GM18519 (cell line): ENCODE measurements at regions not wholly inside any gene's neighbourhood (a gene's known extent, or its start where the extent isn't known, plus 50 kb on each side); places are given as distances from the start of the nearest gene placed in this dataset.
"Not testable (repeated sequence)": the region's sequence is repeated elsewhere in the genome, so short reads cannot be mapped to it uniquely, and the experiment has no call there.

ENCODE experiments used
- ATAC-seq: cut with Tn5 transposase; IDR thresholded peaks from one replicate; pipeline ENCODE4 v1.9.1; 2021; ENCODE audit warnings: mild to moderate bottlenecking, moderate library complexity; ENCODE audit not compliant: unreplicated experiment, low FRiP score

DNA sequence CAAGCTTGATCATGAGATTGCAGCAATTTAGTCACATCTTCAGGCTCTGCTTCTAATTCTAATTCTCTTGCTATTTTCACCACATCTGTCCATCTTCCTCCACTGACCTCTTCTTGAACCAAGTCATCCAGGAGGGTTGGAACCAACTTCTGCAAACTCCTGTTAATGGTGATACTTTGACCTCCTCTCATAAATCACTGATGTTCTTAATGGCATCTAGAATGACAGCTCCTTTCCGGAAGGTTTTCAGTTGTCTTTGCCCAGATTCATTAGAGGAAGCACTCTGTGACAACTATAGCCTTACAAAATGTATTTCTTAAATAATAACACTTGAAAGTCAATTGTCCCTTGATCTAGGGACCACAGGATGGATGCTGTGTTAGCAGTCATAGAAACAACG is 136.2 kb downstream of the IGLL1 start:
- ATAC-seq = not testable (repeated sequence)

- ATAC-seq = not testable (repeated sequence)
These were observed 140.5 kb downstream of the IGLL1 start for GRCh38 chr22:23439581-23439980.

- no peak for ATAC-seq
These were observed 141.9 kb downstream of the IGLL1 start for GRCh38 chr22:23438216-23438615.

DNA sequence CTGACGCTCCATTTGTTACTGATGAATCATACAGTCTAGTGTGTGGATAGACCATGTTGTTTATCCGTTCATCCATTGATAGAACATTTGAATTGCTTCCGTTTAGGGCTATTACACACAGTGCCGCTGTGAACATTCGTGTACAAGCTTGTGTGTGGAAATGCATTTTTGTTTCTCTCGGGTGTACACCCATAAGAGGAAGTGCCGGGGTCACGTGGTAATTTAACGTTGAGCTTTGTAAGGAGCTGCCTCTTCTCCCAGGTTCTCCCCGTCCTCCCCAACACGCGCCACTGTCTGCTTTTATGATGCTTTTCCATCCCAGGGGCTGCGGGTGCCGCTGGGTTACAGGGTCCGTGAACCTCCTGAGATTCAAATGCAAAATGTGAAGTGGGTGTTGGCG is 142.3 kb downstream of the IGLL1 start:
- ATAC-seq = no peak

- ATAC-seq = not testable (repeated sequence)
These were observed 143.0 kb downstream of the IGLL1 start for GRCh38 chr22:23437107-23437395.

GRCh38 chr22:23436354-23437106 is 143.6 kb downstream of the IGLL1 start:
- ATAC-seq = not testable (repeated sequence)

DNA sequence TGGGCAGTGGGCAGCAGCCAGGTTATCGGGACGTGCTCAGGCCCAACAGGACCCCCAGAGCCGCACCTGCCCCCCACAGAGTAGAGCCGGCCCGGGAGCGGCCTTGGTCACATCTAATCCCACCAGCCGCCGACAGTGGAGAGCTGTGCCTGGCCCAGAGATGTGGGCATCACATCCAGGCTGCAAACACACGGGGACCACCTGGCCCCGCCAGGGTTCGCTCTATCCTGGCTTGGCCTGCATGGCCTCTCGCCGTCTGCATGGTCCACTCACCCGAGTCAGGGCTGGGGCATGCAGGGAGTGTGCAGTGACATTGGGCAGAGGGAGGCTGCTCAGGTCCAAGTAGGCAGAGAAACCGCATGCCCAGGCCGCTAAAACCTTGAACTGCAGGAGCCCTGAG is 144.9 kb downstream of the IGLL1 start:
- not testable (repeated sequence) for ATAC-seq

GRCh38 chr22:23434198-23434830 is 145.8 kb downstream of the IGLL1 start:
- ATAC-seq = not testable (repeated sequence)

DNA sequence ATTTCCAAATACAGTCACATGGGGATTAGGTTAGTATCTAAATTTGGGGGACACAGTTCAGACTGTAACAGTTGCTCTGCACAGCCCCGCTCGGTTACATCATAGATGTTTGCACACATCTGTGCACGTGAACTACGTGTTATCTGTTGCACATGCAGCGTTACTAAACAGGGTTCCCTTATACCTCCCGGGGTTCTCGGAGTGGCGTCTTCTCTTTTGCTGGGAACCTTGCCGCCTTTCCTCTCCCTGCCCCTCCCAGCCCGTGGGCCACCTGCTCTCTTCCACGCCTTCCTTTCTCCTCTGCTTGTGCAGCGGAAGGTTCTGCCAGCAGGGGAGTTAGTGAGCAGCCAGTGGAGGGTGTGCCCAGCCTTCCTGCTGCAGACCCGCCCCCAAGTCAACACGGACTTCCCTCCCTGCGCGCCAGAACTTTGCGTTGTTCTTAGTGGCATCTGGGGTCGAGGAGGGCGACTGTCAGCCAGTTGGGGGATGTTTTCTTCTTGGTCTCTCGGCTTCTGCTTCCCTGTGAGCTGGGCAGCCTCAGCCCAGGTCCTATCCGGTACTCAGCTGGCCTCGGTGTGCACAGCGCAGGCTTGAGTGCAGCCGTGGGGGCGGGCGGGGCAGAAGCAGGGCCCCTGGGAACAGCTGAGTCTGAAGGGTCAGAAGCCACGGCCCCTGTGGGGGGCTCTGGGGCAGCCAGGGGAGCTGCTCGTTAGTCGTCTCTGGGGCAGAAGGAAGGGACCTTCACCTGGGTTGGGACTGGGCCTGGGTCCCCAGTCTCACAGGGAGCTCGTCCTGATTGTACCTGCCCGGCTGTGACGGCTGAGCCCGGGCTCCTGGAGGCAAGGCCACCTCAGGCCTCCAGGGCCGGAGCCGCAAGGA is 146.7 kb downstream of the IGLL1 start:
- not testable (repeated sequence) for ATAC-seq

GRCh38 chr22:23432719-23433118 is 147.4 kb downstream of the IGLL1 start:
- ATAC-seq = not testable (repeated sequence)

GRCh38 chr22:23431337-23432072 is 148.6 kb downstream of the IGLL1 start:
- no peak for ATAC-seq

GRCh38 chr22:23424551-23425068 is 155.5 kb downstream of the IGLL1 start:
- not testable (repeated sequence) for ATAC-seq

DNA sequence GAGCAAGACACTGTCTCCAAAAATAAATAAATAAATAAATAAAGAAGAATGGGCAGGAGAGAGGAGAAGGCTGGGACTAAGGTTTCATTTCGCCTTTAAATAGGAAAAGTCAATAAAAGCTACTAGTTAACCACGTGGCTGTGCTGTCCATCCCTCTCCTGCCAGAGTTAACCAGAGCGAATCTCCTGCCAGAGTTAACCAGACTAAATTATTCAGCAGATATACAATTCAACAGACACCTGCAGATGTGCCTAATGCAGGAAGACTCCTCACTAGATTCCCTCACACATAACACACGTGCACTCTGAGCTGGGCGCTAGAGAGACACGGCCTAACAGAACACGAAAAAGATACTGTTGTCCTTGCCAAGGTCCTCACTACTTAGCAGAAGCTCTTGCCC is 156.1 kb downstream of the IGLL1 start:
- ATAC-seq = no peak

GRCh38 chr22:23422281-23422680 is 157.8 kb downstream of the IGLL1 start:
- not testable (repeated sequence) for ATAC-seq

- not testable (repeated sequence) for ATAC-seq
These were observed 158.8 kb downstream of the IGLL1 start for GRCh38 chr22:23421300-23421699.

- ATAC-seq = no peak
These were observed 160.2 kb downstream of the IGLL1 start for GRCh38 chr22:23419931-23420330.

- no peak for ATAC-seq
These were observed 160.9 kb downstream of the IGLL1 start for GRCh38 chr22:23419171-23419570.

DNA sequence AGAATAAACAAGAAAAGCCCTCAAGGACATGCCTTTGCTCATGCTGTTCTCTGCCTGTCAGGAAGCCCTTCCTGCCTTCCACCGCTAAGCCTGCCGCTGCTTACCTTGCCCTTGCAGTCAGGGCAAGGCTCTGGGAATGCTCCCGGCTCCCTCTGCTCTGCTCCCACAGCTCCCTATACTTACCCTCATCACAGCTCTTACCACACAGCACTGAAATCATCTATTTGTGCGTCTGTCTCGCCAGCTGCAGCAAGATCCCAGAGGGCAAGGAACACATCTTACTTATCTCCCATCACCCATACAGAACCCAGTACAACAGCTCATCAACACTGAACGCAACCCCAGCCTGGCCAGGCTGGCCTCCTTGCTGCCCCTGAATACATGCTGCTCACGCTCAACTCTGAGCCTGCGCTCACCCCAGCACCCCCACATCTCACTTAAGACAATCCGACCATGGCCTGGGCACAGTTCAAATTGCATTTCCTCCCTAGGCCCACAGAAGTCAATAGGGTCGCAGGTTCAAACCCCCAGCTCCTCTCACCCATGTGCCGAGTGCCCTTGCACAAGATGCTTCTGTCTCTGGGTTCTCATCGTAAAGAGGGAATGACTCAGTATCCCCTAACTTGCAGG is 161.8 kb downstream of the IGLL1 start:
- no peak for ATAC-seq

DNA sequence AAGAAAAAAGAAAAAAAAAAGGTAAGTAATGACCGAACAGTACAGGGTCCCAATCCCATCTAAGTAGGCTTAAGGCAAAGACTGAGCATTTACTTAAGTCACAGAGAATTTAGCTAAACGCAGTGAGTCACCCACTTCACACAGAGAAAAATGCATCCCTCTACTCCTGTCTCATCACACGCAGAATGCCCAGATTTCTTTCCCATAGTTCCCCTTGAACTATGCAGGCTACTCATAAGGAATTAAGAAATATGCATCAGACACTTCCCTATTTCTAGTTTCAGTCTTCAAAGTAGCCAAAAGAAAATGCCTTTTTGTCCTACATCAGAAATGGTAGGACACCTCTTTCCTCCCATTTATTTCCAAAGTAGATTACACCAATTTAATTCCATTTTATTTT is 162.8 kb downstream of the IGLL1 start:
- ATAC-seq = not testable (repeated sequence)

GRCh38 chr22:23416169-23416690 is 163.9 kb downstream of the IGLL1 start:
- not testable (repeated sequence) for ATAC-seq
